ENCODE measurements at regions not wholly inside any gene's neighbourhood (a gene's known extent, or its start where the extent isn't known, plus 50 kb on each side); places are given as distances from the start of the nearest gene placed in this dataset.

DNA sequence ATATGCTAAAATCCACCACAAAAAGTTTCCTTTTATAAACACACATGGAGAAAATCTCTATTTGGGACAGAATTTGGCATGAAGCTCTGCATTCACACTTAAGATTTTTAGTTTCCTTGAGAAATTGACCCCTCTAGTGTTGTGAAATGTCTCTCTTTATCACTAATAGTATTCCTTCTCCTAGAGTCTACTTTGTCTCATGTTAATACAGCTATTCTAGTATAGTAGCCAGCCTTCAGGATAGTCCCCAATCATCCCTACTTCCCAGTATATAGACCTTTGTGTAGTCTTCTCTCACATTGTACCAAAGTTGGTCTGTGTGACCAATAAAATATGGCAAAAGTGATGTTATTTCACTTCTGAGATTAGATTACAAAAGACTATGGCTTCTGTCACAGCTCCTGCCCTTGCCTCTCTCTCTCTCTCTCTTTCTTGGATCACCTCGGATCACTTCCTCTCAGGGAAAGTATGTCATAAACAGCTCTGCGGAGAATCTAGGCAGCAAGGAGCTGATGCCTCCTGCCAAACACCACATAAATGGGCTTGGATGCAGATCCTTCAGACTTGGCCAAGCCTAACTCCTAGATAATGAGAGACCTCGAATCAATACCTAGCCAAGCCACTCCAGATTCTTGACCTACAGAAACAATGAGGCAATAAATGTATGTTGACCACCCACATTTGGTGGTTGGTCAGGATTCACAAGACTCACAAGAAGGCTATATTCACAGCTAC is 59.7 kb upstream of the NABP1 start:
- H3K27ac ChIP-seq (ENCODE audit: low read depth, low read length): no peak overlapping the region
- no peak overlapping the region for H3K4me3 ChIP-seq (ENCODE audit: low read depth in 1 of 2, low read length in 2 of 2)
- no peaks in the 10 kb centered on the region for H3K36me3 ChIP-seq (ENCODE audit: control insufficient read depth in 1 of 2, insufficient read depth in 2 of 2, low read length in 2 of 2)
- H3K9ac ChIP-seq (ENCODE audit: low read depth in 1 of 2, low read length in 2 of 2): no peak overlapping the region
- peaks cover 0 to 8% of the 10 kb centered on the region in 2 donors for H3K4me1 ChIP-seq (ENCODE audit: control insufficient read depth in 1 of 2, insufficient read depth in 2 of 2, low read length in 2 of 2)
- H3K9me3 ChIP-seq (ENCODE audit: control insufficient read depth in 1 of 2, low read length in 2 of 2): no peaks in the 10 kb centered on the region
- no peaks in the 10 kb centered on the region for H3K27me3 ChIP-seq (ENCODE audit: control insufficient read depth in 1 of 2, insufficient read depth in 2 of 2, low read length in 2 of 2)

DNA sequence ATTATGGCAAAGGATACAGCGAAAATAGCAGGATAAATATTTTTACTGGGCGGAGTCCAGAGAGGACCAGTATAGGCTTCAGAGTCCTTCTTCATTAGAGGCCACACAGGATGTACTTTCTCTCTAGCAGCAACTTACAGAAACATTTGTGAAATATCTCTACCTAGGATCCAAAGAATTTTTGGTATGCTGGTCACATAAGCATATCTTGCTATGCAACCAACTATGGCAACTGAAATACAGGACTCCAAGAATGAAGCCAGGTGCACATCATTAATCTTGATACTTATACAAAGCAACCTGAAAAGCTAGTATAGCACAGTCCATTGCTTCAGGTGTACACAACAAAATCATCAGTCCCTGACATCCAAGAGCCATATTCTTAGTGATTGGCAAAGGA is 59.1 kb upstream of the NABP1 start:
- no peaks in the 10 kb centered on the region for H3K9me3 ChIP-seq (ENCODE audit: control insufficient read depth in 1 of 2, low read length in 2 of 2)
- H3K9ac ChIP-seq (ENCODE audit: low read depth in 1 of 2, low read length in 2 of 2): no peak overlapping the region
- no peaks in the 10 kb centered on the region for H3K27me3 ChIP-seq (ENCODE audit: control insufficient read depth in 1 of 2, insufficient read depth in 2 of 2, low read length in 2 of 2)
- H3K36me3 ChIP-seq (ENCODE audit: control insufficient read depth in 1 of 2, insufficient read depth in 2 of 2, low read length in 2 of 2): no peaks in the 10 kb centered on the region
- no peak overlapping the region for H3K27ac ChIP-seq (ENCODE audit: low read depth, low read length)
- no peak overlapping the region for H3K4me3 ChIP-seq (ENCODE audit: low read depth in 1 of 2, low read length in 2 of 2)
- peaks cover 0 to 8% of the 10 kb centered on the region in 2 donors for H3K4me1 ChIP-seq (ENCODE audit: control insufficient read depth in 1 of 2, insufficient read depth in 2 of 2, low read length in 2 of 2)

DNA sequence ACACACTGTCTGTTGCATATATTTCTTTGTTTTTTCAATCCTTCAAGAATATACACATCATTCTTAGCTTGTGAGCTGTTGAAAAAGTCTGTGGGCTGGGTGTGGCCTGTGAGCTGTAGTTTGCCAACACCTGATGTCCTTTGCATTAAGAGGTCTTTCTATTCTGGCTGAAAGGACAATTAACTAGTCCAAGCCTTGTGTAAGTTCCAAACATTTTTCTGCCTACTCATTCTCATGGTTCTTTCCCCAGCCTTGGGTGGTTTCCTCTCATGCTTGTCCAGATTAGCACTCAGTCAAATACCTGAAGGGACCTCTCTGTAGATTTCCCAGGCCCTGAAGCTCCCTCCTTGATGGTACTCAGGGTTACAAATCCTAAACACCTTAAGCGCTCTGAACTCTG is 57.8 kb upstream of the NABP1 start:
- no peak overlapping the region for H3K27ac ChIP-seq (ENCODE audit: low read depth, low read length)

DNA sequence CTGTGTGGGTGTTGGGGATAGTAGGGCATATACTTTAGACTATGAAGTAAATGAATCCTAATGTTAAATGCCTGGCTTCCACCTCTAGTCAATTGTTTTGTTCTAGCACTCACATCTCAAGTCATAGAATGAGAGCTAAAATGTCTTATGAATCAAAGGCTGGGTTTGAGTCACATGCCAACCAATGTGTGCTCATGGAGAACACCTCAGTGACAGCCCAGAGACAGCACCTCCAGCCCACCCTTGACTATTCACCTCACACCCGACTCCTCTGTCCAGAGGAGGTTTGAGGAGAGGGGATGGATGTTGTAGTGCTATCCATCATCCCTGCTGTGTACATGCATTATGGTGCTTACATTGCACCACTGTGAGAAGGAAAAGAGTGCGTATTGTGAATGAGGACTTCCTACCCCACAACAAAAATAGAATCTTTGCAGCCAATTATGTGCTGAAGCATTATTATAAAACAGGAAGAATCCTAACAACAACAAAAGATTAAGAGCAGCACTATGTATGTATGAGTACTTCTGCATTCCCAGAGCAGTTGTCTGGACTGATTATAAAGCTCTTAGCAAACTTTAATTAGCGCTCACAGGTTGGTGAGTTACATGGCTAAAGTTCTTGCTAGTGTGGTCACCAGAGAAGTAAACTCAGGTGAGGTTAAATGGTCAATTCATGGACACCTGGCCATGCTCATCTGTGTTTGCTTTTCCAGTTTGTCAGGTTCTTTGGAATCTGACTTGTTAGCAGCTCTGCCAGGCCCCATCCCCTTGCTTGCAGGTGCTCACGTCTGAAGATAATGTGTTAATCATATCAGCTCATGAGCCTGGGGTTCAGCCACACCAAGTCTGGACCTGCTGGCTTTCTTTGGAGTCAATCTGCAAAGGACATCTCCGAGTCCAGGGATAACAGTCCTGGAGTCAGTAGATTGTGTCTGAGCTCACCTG is 55.3 kb upstream of the NABP1 start:
- no peaks in the 10 kb centered on the region for H3K27me3 ChIP-seq (ENCODE audit: control insufficient read depth in 1 of 2, insufficient read depth in 2 of 2, low read length in 2 of 2)

More for the DNA sequence above, 57.8 kb upstream of the NABP1 start:
- Histone ChIP-seq H3K4me1 (ENCODE audit: control insufficient read depth in 1 of 2, insufficient read depth in 2 of 2, low read length in 2 of 2) (peaks cover 0 to 8% of the 10 kb centered on the region in 2 donors), H3K9ac (ENCODE audit: low read depth in 1 of 2, low read length in 2 of 2) (no peak overlapping the region), H3K4me3 (ENCODE audit: low read depth in 1 of 2, low read length in 2 of 2) (no peak overlapping the region), H3K9me3 (ENCODE audit: control insufficient read depth in 1 of 2, low read length in 2 of 2) (no peaks in the 10 kb centered on the region), H3K27me3 (ENCODE audit: control insufficient read depth in 1 of 2, insufficient read depth in 2 of 2, low read length in 2 of 2) (no peaks in the 10 kb centered on the region), H3K36me3 (ENCODE audit: control insufficient read depth in 1 of 2, insufficient read depth in 2 of 2, low read length in 2 of 2) (no peaks in the 10 kb centered on the region)

DNA sequence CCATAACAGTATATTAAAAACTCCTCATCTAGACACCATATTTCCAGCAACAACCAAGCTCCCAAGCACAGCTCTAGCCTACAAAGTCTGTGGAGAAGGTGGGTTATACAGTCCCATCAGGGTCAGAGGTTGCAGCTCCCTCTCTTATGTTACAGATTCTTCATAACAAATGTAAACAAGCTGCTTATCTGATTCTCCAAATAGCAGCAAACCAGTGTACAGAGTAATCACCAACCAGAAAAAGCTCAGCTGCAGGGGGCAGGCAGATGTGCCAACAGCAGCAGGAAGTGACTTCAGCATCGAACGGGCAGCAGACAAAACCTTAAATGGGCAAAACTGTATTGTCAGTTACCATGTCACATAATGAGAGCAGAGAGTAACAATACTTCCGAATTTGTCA is 52.9 kb upstream of the NABP1 start:
- Histone ChIP-seq H3K27me3 (ENCODE audit: control insufficient read depth in 1 of 2, insufficient read depth in 2 of 2, low read length in 2 of 2) (no peaks in the 10 kb centered on the region), H3K4me3 (ENCODE audit: low read depth in 1 of 2, low read length in 2 of 2) (no peak overlapping the region), H3K36me3 (ENCODE audit: control insufficient read depth in 1 of 2, insufficient read depth in 2 of 2, low read length in 2 of 2) (no peaks in the 10 kb centered on the region), H3K9ac (ENCODE audit: low read depth in 1 of 2, low read length in 2 of 2) (no peak overlapping the region), H3K4me1 (ENCODE audit: control insufficient read depth in 1 of 2, insufficient read depth in 2 of 2, low read length in 2 of 2) (no peaks in the 10 kb centered on the region), H3K9me3 (ENCODE audit: control insufficient read depth in 1 of 2, low read length in 2 of 2) (no peaks in the 10 kb centered on the region), H3K27ac (ENCODE audit: low read depth, low read length) (no peak overlapping the region)

More for the DNA sequence above, 55.3 kb upstream of the NABP1 start:
- Histone ChIP-seq H3K9ac (ENCODE audit: low read depth in 1 of 2, low read length in 2 of 2) (no peak overlapping the region), H3K4me1 (ENCODE audit: control insufficient read depth in 1 of 2, insufficient read depth in 2 of 2, low read length in 2 of 2) (peaks cover 0 to 8% of the 10 kb centered on the region in 2 donors), H3K4me3 (ENCODE audit: low read depth in 1 of 2, low read length in 2 of 2) (no peak overlapping the region), H3K27ac (ENCODE audit: low read depth, low read length) (no peak overlapping the region), H3K36me3 (ENCODE audit: control insufficient read depth in 1 of 2, insufficient read depth in 2 of 2, low read length in 2 of 2) (no peaks in the 10 kb centered on the region), H3K9me3 (ENCODE audit: control insufficient read depth in 1 of 2, low read length in 2 of 2) (no peaks in the 10 kb centered on the region)

DNA sequence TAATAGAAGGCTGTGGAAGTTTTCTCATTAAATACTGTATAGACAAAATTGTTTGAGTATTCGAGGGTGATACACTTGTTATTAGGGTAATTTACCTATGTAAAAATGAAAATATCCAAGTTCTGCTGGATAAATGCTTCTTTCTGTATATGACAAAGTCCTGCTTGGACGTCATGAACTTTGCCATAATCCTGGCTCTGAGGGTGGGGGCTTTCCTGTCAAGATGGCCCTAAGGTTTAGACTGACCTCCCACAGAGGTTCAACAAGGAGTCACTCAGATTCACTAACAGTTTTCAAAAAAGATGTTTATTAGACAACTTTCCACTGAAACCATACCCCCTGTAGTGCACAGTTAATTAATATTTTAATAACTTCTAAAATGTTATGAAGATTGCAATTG is 52.5 kb upstream of the NABP1 start:
- Histone ChIP-seq H3K27ac (ENCODE audit: low read depth, low read length) (no peak overlapping the region), H3K36me3 (ENCODE audit: control insufficient read depth in 1 of 2, insufficient read depth in 2 of 2, low read length in 2 of 2) (no peaks in the 10 kb centered on the region), H3K9me3 (ENCODE audit: control insufficient read depth in 1 of 2, low read length in 2 of 2) (no peaks in the 10 kb centered on the region), H3K4me3 (ENCODE audit: low read depth in 1 of 2, low read length in 2 of 2) (no peak overlapping the region), H3K4me1 (ENCODE audit: control insufficient read depth in 1 of 2, insufficient read depth in 2 of 2, low read length in 2 of 2) (no peaks in the 10 kb centered on the region), H3K9ac (ENCODE audit: low read depth in 1 of 2, low read length in 2 of 2) (no peak overlapping the region), H3K27me3 (ENCODE audit: control insufficient read depth in 1 of 2, insufficient read depth in 2 of 2, low read length in 2 of 2) (no peaks in the 10 kb centered on the region)

DNA sequence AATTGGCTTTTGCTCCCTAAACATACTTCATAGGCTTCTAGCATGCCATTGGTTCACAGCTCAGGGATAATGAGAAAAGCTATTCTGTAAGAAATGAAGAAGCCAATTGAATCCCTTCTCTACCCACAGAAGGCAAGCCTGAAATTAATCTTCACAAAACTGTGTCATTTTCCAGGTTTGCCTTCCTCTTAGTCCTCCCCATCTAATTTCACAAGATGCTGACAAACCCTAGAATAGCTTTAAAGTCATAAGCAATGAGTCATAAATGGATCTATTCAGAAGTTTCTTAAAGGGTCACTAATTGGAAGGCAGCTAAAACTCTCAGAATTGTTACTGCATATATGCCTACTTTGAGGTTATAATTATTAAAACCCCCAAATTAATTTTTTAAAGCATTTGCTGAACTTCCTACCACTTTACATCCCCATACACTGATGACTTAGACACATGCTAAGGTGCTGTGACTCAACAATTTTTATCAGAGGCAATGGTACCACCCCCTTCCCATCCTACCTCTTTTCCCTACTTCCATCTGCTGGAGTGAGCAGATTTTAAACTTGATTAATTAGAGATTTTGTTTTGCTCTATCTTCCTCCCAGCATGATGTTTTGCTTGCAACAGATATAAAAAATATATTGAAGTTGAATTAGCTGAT is 51.3 kb upstream of the NABP1 start:
- H3K27me3 ChIP-seq (ENCODE audit: control insufficient read depth in 1 of 2, insufficient read depth in 2 of 2, low read length in 2 of 2): no peaks in the 10 kb centered on the region
- no peak overlapping the region for H3K4me3 ChIP-seq (ENCODE audit: low read depth in 1 of 2, low read length in 2 of 2)
- H3K9me3 ChIP-seq (ENCODE audit: control insufficient read depth in 1 of 2, low read length in 2 of 2): no peaks in the 10 kb centered on the region
- H3K9ac ChIP-seq (ENCODE audit: low read depth in 1 of 2, low read length in 2 of 2): no peak overlapping the region
- H3K27ac ChIP-seq (ENCODE audit: low read depth, low read length): no peak overlapping the region
- H3K36me3 ChIP-seq (ENCODE audit: control insufficient read depth in 1 of 2, insufficient read depth in 2 of 2, low read length in 2 of 2): no peaks in the 10 kb centered on the region
- H3K4me1 ChIP-seq (ENCODE audit: control insufficient read depth in 1 of 2, insufficient read depth in 2 of 2, low read length in 2 of 2): no peaks in the 10 kb centered on the region

DNA sequence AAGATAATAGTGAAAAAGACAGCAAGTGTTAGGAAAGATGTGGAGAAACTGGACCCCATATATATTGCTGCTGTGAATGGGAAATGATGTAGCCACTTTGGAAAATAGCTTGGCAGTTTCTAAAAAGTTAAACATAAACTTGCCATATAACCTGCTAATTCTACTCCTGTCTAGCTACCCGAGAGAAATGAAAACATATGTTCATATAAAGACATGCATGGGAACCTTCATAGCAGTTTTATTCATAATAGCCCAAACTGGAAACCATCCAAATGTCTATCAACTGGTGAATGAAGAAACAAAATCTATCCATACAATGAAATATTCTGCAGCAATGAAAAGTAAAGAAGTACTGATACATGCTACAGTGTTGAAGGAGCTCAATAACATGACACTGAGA is 50.4 kb upstream of the NABP1 start:
- H3K4me1 ChIP-seq (ENCODE audit: control insufficient read depth in 1 of 2, insufficient read depth in 2 of 2, low read length in 2 of 2): no peaks in the 10 kb centered on the region
- no peaks in the 10 kb centered on the region for H3K36me3 ChIP-seq (ENCODE audit: control insufficient read depth in 1 of 2, insufficient read depth in 2 of 2, low read length in 2 of 2)
- H3K9ac ChIP-seq (ENCODE audit: low read depth in 1 of 2, low read length in 2 of 2): no peak overlapping the region
- H3K9me3 ChIP-seq (ENCODE audit: control insufficient read depth in 1 of 2, low read length in 2 of 2): no peaks in the 10 kb centered on the region
- no peak overlapping the region for H3K4me3 ChIP-seq (ENCODE audit: low read depth in 1 of 2, low read length in 2 of 2)
- no peaks in the 10 kb centered on the region for H3K27me3 ChIP-seq (ENCODE audit: control insufficient read depth in 1 of 2, insufficient read depth in 2 of 2, low read length in 2 of 2)
- H3K27ac ChIP-seq (ENCODE audit: low read depth, low read length): no peak overlapping the region
